Peyer's patch (tissue), 4 donors: ENCODE measurements at regions not wholly inside any gene's neighbourhood (a gene's known extent, or its start where the extent isn't known, plus 50 kb on each side); places are given as distances from the start of the nearest gene placed in this dataset.

Experiments
- CTCF ChIP-seq, 6 experiments: fragments of 450-650 bp in 4 of 6; fragments of 200-600 bp in 2 of 6; sonication (generic) in 1 of 6; IDR thresholded peaks; one replicate each; pipeline ENCODE4 v1.5.1; 2017 to 2019; ENCODE audit warnings: antibody characterized with exemption in 6 of 6, mild to moderate bottlenecking in 3 of 6, moderate library complexity in 1 of 6
- POLR2A ChIP-seq, 2 donors: fragments of 450-650 bp; IDR thresholded peaks; one replicate each; pipeline ENCODE4 v1.5.1; 2017; ENCODE audit warnings: antibody characterized with exemption in 2 of 2, mild to moderate bottlenecking in 2 of 2, moderate library complexity in 2 of 2

GRCh38 chr4:111399623-111400022 is 745.6 kb upstream of the FAM241A start:
- TF ChIP-seq CTCF (IDR thresholded peaks at IDR 0.05): no peak
- no peak for TF ChIP-seq POLR2A (IDR thresholded peaks at IDR 0.05)
